Posterior vena cava (tissue), 2 donors: ENCODE measurements at regions not wholly inside any gene's neighbourhood (a gene's known extent, or its start where the extent isn't known, plus 50 kb on each side); places are given as distances from the start of the nearest gene placed in this dataset.
"Not testable (repeated sequence)": the region's sequence is repeated elsewhere in the genome, so short reads cannot be mapped to it uniquely, and the experiment has no call there.

Source experiments
- DNase-seq: peaks from one replicate; pipeline ENCODE4 v3.0.0-alpha.2; 2020; ENCODE audit warnings: low spot score
- intact Hi-C, 2 donors: fragments of 100-400 bp; cut with DNase I; formaldehyde crosslinking; loops; one replicate each; pipeline versions ENCODE4 v1.14.1 to v1.14.2; 2022 to 2023
- donor health status: DM: yes; HTN: yes; CAD: no.
- donor health status: DM: yes; HTN: yes; CAD: no.

DNA sequence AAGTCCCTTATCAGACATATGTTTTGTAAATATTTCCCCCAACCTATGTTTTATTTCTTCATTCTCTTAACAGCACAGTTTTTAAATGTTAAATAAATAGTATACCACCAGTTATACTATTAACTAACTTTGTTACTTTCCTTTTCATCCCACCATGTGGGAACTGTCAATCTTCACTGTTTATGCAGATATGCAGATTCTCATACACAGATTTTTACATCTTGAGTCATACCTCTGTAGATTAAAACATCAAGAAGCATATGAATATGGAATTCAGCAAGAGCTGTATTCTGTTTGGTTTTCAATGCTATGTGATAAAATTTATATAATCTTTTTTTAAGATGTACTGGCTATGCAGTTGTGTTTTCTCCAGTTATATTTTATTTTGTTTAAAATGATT is 566.3 kb downstream of the LIG4 start:
- DNase-seq, result no peak
- intact Hi-C loops, result no loop called here

DNA sequence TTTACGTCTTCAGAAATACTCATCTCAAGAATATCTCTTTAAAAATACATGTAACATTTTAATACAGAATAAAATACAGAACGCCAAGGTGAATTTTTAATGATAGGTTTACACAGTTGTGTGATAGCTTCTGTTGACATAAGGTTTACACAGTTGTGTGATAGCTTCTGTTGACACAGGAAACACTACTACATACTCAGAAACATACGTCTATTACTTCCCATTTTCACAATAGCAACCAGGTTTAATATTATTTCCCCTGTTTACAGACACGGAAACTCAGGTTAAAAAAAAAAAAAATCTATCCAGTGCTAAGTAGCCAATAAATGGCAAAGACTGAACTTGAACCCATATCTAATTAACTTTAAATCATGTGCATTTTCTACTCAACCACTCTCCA is 571.2 kb downstream of the LIG4 start:
- intact Hi-C loops, result no loop called here
- DNase-seq, result no peak

DNA sequence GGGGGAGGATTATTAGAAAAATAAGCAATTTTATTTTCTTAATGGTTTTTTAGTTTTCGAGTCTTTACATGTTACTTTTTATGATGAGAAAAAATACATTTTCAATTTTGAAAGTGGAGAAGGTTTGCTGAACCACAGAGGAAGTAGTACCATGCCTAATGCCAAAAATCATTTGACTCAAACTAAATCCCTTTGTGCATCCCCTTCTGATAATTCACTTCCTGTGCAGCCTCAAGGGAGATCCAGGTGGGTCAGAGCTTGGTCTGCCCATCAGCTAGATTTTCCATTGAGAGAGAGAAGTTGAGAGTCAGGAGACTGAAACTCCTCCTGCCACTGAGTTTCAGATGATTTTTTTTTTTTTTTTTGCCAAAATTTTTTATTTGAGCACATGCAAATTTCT is 571.7 kb downstream of the LIG4 start:
- no peak for DNase-seq
- intact Hi-C loops, result no loop called here

DNA sequence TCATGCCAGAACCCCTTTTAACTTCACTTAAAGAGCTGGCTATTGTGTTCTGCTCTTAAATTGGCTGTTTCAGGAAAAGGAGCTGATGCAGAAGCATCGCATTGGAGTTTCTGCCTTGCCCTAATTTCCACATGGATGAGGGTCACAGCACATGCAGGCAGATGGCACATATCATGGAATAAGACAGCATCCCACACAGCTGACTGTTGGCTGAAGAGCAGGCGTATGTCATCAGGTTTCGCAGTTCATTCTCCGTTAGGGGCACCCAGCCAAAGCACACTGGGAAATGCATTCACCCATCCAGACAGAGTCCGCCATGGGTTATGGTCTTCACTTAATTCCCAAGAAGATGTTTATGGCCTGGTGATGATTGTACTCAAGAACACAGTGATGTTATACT is 572.5 kb downstream of the LIG4 start:
- no peak for DNase-seq
- intact Hi-C loops, result no loop called here

DNA sequence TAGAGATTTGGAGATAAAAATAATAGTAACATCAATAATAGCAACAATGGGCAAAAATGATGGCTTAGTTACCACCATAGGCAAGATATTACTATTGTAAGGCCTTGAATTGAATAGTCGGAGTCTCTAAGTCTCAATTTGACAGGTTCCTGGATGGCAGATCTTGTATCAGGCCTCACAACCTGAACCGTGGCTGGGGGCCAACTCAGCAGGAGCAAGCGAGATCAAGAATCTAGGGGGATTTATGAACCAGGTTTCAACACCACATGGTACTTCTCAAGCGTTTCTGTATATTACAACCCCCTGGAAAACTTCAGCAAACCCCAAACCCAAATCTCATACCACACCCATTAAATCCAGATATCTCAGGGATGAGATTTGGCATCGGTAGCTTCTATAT is 573.8 kb downstream of the LIG4 start:
- DNase-seq, result no peak
- intact Hi-C loops, result no loop called here

DNA sequence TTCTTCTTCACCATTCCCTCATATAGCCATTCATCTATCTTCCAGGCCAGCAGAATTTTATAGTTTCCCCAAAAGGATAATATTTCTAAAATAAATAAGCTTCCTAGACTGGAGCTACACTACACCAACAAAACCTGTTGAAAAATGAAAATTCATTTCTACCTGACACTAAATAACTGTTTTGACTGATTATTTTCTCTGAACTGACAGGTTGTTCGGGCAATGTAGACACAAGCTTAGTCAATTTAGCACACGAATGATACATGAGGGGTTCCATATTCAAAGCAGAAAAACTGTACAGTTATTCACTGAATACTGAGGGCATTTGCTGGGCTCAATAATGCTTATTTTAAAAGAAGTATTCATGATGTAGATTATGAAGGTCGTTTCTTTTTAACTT is 589.7 kb downstream of the LIG4 start:
- intact Hi-C loops, result no loop called here
- DNase-seq, result no peak

DNA sequence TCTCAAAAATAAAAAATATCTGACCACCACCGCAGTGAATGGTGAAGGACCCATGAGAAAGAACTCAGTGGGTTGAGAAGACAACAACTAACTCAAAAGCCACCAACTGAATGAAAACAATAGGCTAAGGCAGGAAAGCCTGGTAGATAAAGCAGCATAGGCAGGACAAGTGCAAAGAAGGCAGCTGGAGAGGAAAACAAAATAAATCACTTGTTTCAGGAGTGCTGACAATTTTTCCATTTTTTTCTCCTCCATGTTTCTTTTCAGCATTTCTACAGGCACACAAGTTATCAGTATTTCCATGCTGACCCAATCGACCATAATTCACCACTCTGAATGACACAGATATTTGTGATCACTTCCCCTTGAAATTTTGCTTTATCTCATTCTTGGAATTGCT is 597.8 kb downstream of the LIG4 start:
- intact Hi-C loops, result no loop called here
- no peak for DNase-seq

DNA sequence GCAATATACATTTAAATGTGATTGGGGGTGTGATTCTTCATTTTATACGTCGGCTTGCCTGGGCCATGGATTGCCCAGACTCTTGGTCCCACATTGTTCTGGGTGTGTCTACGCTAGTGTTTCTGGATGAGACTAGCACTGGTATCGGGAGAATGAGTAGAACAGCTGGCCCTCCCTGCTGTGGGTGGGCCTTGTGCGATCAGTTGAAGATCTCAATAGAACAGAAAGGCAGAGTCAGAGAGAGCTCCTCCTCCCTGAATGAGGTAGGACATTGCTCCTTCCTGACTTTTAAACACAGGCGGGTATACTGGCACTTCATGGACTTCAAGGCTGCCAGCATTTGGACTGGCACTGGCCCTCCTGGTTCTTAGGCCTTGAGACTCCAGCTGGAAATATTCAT is 603.0 kb downstream of the LIG4 start:
- DNase-seq, result no peak
- intact Hi-C loops, result no loop called here

DNA sequence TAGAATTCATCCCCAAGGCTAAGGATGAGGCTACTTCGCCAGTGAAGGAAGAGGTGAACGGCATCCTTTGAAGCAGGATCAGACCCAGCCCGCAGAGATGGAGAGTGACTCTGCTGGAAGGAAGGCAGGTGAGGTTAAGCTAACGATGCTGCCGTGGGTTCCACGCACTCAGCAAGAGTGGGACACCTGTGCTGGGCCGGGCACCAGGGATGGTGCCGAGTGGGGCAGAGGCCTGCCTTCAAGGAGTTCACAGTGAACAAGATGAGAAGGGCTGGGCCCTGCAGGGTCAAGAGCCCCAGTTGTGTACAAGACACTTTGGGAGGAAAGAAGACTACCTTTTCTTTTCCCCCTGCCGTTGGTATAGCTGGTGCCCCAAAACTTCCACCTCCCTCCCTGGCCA is 606.6 kb downstream of the LIG4 start:
- no peak for DNase-seq
- intact Hi-C loops, result no loop called here

DNA sequence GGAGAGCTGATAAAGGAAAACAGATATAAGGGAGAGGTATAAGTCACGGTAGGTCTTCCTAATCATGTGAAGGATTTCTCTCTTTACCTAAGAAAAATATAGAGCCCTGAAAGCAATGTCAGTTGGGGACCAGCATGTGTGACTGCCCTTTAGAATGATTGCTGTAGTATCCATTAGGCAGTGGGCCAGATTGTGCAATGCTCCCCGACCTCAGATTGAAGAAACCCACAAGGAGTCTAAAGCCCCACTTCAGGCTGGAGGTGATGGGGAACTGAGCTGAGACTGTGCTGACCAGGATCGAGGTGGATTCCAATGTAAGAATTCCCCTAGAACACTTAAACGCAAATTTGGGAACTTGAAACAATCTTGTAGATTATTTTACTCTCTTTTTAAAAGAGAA is 614.4 kb downstream of the LIG4 start:
- intact Hi-C loops, result no loop called here
- DNase-seq, result no peak

DNA sequence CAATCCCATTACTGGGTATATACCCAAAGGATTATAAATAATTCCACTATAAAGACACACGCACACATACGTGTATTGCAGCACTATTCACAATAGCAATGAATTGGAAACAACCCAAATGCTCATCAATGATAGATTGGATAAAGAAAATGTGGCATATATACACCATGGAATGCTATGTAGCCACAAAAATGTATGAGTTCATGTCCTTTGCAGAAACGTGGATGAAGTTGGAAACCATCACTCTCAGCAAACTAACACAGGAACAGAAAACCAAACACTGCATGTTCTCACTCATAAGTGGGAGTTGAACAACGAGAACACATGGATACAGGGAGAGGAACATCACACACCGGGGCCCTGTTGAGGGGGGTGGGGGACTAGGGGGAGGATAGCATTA is 619.0 kb downstream of the LIG4 start:
- intact Hi-C loops, DNase-seq: not testable (repeated sequence)

DNA sequence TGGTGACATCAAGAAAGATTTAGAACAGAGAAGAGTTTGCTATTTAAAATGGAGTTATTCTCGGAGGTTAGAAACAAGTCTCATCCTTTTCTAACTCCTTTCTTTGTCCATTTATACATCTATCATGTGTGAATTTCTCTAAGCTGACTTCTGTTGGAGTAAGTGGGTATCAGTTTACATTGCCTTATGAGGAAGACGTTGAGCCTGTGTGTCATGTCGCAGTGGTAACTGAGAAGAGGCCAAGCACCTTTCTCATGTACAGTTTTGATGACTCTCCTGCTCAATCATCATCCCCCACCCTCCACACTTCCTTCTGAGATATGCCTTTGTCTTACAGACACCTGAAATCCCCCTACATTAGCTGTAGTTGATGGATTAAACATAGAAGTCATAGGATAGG is 624.8 kb downstream of the LIG4 start:
- no peak for DNase-seq
- intact Hi-C loops, result no loop called here

DNA sequence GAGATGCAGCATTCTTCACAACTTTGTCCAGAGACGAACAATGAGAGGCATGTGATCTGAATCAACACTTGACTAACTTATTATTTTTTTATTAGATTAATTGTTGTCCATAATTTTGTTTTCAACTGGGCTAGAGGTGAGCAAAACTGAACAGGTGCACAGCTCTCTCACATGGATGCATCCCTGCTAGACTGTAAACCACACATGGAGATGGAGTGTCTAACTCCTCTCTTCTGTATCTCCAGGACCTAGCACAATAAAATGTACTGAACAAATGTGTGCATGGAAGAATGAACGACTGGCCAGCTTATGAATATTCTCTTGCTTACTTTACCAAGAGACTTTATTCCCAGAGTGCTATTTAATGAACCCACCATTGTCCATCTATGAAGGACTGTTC is 627.7 kb downstream of the LIG4 start:
- no peak for DNase-seq
- intact Hi-C loops, result no loop called here

DNA sequence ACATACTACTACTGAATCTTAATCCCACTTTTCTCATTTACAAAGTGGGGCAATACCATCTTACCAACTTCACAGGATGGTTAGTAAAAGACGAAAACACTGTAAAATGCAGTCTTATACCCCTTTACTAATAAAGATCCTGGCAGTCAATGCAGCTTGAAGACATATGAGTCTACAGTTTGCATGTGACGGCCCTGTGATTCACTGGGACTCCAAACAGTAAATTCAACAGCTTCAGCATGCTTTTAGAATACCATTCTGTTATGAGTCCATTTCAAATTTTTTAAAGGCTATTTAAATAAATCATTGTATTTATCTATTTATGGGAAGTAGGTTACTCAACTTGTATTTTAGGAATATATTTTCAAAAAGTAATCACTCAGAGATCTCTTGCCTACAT is 629.1 kb downstream of the LIG4 start:
- DNase-seq, result no peak
- intact Hi-C loops, result no loop called here

DNA sequence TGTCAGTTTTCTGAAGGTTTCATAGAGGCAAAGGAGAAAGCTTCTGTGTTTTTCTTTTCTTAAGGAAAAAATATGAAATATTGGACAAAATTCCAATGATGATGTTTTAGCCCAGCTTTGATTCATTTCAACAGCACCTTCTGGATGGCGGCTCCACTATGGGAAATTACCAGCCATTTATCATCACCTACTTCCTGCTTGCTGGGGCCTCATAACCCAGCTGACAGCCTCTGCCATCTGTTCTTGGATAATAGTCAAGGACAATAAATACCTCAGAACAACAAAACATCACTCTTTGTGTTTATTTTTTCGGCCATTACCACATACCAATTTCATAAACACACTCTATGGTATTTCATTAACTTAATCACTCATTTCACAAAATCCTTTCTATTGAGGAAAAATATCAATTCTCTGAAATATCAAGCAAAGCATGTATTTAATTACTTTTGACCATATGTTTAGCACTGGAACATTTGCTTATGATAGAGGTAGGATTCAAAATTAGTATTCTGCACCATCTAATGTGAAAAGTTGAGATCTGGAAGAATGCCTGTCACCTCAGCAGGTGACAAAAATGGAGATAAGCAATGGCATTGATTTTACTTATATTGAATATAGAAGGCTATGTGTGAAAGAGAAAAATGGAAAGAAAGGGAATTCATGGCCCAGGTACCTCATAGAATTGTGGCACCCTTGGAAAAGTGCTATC is 629.7 kb downstream of the LIG4 start:
- intact Hi-C loops, result no loop called here
- DNase-seq, result no peak

DNA sequence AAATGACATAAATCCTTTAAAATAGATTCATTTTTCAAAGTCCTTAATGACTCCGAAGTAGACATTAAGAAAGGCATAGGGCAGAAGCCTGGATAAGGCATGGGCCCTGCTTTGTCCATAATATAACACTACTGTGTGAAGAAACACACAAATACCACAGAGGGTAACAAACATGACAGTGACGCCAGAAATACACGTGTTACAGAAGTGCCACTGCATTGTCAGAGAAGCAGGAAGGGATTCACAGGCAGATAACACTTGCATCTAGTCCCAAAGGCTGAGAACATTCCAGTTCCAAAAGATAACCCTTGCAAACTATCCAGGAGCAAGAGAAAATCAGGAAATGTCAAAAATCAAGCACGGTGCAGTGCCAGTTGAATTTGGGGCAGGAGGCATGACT is 633.2 kb downstream of the LIG4 start:
- intact Hi-C loops, result no loop called here
- DNase-seq, result no peak

DNA sequence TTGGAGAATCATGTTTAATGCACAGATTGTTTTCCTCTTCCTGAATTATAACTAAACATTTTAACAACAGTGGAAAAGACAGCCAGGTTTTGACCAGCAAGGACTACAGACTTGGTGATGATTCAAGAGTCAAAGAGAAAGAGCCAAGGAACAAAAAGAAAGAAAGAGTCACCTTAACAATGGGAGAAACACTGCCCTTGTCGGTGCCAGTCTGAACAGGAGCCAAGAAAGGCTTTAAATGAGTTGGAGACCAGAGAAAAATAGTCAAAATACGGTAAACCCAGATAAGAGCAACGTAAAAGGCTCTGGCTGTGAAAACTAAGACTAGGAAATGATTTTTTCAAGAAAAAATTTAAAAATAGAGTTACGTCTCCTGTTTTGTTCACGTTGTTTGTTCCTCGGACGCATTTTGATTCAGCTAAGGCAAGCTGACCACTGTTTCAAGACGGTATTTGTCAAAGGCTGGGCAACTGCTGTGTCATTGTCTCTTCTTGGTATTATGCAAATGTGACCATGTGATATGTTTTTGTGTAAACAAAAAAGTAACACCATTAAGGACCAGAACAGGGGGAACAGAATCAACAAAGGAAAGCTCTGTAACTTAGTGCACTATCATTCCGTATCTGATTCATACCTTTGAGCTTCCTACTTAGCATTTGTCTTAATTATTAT is 634.5 kb downstream of the LIG4 start:
- DNase-seq, result no peak
- intact Hi-C loops, result no loop called here

DNA sequence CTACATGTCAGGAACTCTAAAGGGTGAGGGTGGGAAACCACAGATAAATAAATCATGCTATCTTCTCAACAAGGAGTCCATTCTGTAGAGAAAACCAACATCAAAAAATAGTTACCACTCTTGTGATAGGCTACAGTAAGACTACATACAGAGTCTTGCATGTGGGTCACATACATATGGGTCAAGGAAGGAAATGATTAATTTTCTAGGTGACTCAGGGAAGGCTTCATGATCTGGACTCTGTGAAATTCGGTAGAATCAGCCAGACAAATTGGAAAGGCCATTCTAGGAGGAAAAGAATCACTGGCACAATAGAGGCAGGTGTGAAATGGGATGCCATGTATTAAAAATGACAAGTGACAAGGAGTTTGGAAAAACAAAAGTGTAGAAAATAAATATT is 638.9 kb downstream of the LIG4 start:
- intact Hi-C loops, result no loop called here
- no peak for DNase-seq

DNA sequence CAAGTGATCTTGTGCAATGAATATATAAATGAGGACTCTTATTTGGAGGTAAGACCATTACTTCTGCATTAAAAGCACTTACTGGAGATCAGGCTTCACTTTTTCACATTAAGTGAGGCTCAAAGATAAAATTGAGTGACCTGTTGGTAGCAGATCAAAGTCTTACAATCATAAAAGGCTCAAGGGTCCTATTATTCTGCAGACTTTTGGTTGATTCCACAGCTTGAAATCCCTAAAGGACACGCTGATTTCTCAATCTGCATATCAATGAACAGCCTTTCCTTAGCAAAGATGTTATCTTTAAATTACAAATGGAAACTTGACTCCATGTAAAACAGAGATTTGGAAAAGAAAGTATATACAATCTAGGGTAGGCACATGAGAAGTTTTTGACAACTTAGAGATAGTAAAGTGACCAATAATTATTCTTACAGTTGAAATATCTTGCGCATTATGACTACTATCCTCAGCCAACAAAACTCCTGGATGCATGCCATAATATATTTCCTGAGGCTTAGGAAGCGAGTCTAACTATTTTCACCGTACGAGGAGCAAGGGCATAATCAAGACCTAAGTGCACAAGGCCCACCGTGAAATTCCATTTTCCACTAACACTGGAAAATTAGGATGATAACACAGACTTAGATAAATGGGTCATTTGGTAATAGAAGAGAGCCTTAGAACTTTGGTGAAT is 640.7 kb downstream of the LIG4 start:
- intact Hi-C loops, result no loop called here
- no peak for DNase-seq

DNA sequence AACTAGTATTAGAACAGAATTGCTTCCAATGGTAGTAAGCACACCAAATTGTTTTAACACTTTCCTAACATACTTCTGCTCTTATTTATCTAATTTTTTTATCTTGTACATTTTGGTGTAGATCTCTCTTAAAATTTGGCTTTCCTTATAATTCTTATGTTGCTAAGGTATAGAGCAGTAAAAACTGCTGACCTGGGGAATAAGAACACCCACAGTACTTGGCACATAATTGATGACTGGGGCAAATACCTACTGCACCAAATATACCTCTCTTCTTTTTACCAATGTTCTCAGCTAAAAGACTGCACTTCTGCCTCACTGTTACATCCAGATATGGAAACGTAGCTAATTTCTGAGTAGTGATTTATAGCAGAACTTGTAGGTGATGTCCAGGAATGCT is 642.2 kb downstream of the LIG4 start:
- intact Hi-C loops, result no loop called here
- DNase-seq, result no peak

DNA sequence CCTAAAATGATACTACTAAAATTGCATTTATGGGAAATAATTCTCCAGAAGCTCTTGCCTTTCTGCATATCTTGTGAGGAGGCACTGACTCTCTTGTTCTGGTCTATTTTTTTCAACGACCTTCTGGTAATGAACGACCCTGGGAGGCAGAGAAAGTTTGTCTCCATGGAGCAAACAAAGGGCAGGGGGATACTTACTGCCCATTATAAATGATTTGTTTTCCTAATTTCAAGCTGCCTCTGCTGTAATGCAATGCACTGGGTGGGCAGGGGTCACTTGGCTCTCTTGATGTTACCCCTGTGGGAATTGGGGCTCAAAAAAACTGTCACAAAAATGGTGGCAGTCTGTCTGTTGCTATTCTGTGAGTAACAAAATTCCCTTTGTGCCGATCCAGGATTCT is 643.2 kb downstream of the LIG4 start:
- intact Hi-C loops, result no loop called here
- DNase-seq, result no peak
